WTC11 (cell line): ENCODE measurements at regions not wholly inside any gene's neighbourhood (a gene's known extent, or its start where the extent isn't known, plus 50 kb on each side); places are given as distances from the start of the nearest gene placed in this dataset.

Experiments
- ATAC-seq: fragments of 200-7000 bp; cut with Tn5 transposase; 2 replicates; pipeline ENCODE4 v1.10.0; 2021; ENCODE audit warnings: mild to moderate bottlenecking, moderate library complexity
- CTCF ChIA-PET: fragments of 300-600 bp; sonication (Branson Sonifier 250); formaldehyde crosslinking; loops from one replicate; lab custom pipeline; 2021; ENCODE audit warnings: antibody characterized with exemption; lab: Charles Lee
- POLR2A ChIA-PET: fragments of 350-600 bp; sonication (Branson Sonifier 250); formaldehyde crosslinking; loops from one replicate; lab custom pipeline; 2021; ENCODE audit warnings: antibody characterized with exemption; lab: Charles Lee
- DNase-seq: peaks from one replicate; pipeline ENCODE4 v3.0.0; 2021; ENCODE audit warnings: low spot score
- H3K27ac Mint-ChIP-seq: 2 replicates; pipeline ENCODE4 v1.8.0; 2021; ENCODE audit warnings: mixed read lengths
- H3K27me3 Mint-ChIP-seq: 2 replicates; pipeline ENCODE4 v1.8.0; 2021; ENCODE audit warnings: low read depth, mild to moderate bottlenecking, moderate library complexity, mixed read lengths
- H3K36me3 Mint-ChIP-seq: 2 replicates; pipeline ENCODE4 v1.8.0; 2021; ENCODE audit warnings: mixed read lengths
- H3K4me1 Mint-ChIP-seq: 2 replicates; pipeline ENCODE4 v1.8.0; 2022; ENCODE audit warnings: mixed read lengths
- H3K4me3 Mint-ChIP-seq: 2 replicates; pipeline ENCODE4 v1.8.0; 2021; ENCODE audit warnings: mild to moderate bottlenecking, moderate library complexity, mixed read lengths
- H3K9me3 Mint-ChIP-seq: 2 replicates; pipeline ENCODE4 v1.8.0; 2021; ENCODE audit warnings: mixed read lengths
- CBFB ChIP-seq: sonication (generic); formaldehyde crosslinking; IDR thresholded peaks from 2 replicates; pipeline ENCODE4 v1.8.1; 2022; ENCODE audit warnings: mild to moderate bottlenecking, low read depth, missing genetic modification reagents
- CREB1 ChIP-seq: sonication (generic); formaldehyde crosslinking; IDR thresholded peaks from 2 replicates; pipeline ENCODE4 v1.8.0; 2023; ENCODE audit warnings: mild to moderate bottlenecking, missing genetic modification reagents
- KAT7 ChIP-seq: sonication (generic); formaldehyde crosslinking; IDR thresholded peaks from 2 replicates; pipeline ENCODE4 v1.8.1; 2023; ENCODE audit warnings: missing genetic modification reagents, mild to moderate bottlenecking, borderline replicate concordance
- MXD4 ChIP-seq: fragments of 250-450 bp; sonication (Bioruptor Pico); IDR thresholded peaks from 2 replicates; pipeline ENCODE4 v1.8.0; 2021; ENCODE audit warnings: mild to moderate bottlenecking, moderate library complexity, borderline replicate concordance
- MYBL2 ChIP-seq: sonication (generic); formaldehyde crosslinking; IDR thresholded peaks from 2 replicates; pipeline ENCODE4 v1.8.1; 2023; ENCODE audit warnings: mild to moderate bottlenecking, moderate library complexity, missing genetic modification reagents
- NFE2L1 ChIP-seq: sonication (generic); formaldehyde crosslinking; IDR thresholded peaks from 2 replicates; pipeline ENCODE4 v1.8.1; 2023; ENCODE audit warnings: missing genetic modification reagents
- NR3C1 ChIP-seq: sonication (generic); formaldehyde crosslinking; conservative IDR thresholded peaks from 2 replicates; pipeline ENCODE4 v1.8.1; 2023; ENCODE audit warnings: low read depth, mild to moderate bottlenecking, missing genetic modification reagents
- OVOL2 ChIP-seq: fragments of 250-450 bp; sonication (Bioruptor Pico); IDR thresholded peaks from 2 replicates; pipeline ENCODE4 v1.9.0; 2021; ENCODE audit warnings: mild to moderate bottlenecking, borderline replicate concordance
- SMAD3 ChIP-seq: sonication (generic); formaldehyde crosslinking; IDR thresholded peaks from 2 replicates; pipeline ENCODE4 v1.8.0; 2022; ENCODE audit warnings: missing genetic modification reagents, mild to moderate bottlenecking, borderline replicate concordance
- SMAD4 ChIP-seq: sonication (generic); formaldehyde crosslinking; IDR thresholded peaks from 2 replicates; pipeline ENCODE4 v1.8.0; 2022; ENCODE audit warnings: mild to moderate bottlenecking, missing genetic modification reagents
- TEAD1 ChIP-seq: sonication (generic); formaldehyde crosslinking; IDR thresholded peaks from 2 replicates; pipeline ENCODE4 v1.8.0; 2022; ENCODE audit warnings: mild to moderate bottlenecking, missing genetic modification reagents
- ZNF232 ChIP-seq: sonication (generic); formaldehyde crosslinking; IDR thresholded peaks from 2 replicates; pipeline ENCODE4 v1.8.0; 2022; ENCODE audit warnings: mild to moderate bottlenecking, missing genetic modification reagents
- ZNF263 ChIP-seq: sonication (generic); formaldehyde crosslinking; IDR thresholded peaks from 2 replicates; pipeline ENCODE4 v1.8.1; 2022; ENCODE audit warnings: low read depth, mild to moderate bottlenecking, moderate library complexity, missing genetic modification reagents
- ZNF317 ChIP-seq: sonication (generic); formaldehyde crosslinking; IDR thresholded peaks from 2 replicates; pipeline ENCODE4 v1.8.1; 2023; ENCODE audit warnings: low read depth, mild to moderate bottlenecking, moderate library complexity, missing genetic modification reagents, borderline replicate concordance
- ZNF396 ChIP-seq: fragments of 250-450 bp; sonication (Bioruptor Pico); IDR thresholded peaks from 2 replicates; pipeline ENCODE4 v1.8.0; 2021; ENCODE audit warnings: mild to moderate bottlenecking, moderate library complexity, borderline replicate concordance
- ZNF671 ChIP-seq: fragments of 250-450 bp; sonication (Bioruptor Pico); IDR thresholded peaks from 2 replicates; pipeline ENCODE4 v1.8.0; 2021; ENCODE audit warnings: mild to moderate bottlenecking
- TF ChIP-seq, protein P1 (sequence below): sonication (generic); formaldehyde crosslinking; IDR thresholded peaks from 2 replicates; pipeline ENCODE4 v1.8.1; 2023; ENCODE audit warnings: mild to moderate bottlenecking, moderate library complexity, missing genetic modification reagents
- TF ChIP-seq, protein P2 (sequence below): sonication (generic); formaldehyde crosslinking; IDR thresholded peaks from 2 replicates; pipeline ENCODE4 v1.8.0; 2022; ENCODE audit warnings: mild to moderate bottlenecking, missing genetic modification reagents
- TF ChIP-seq, protein P3 (sequence below): sonication (generic); formaldehyde crosslinking; IDR thresholded peaks from 2 replicates; pipeline ENCODE4 v1.8.1; 2022; ENCODE audit warnings: missing genetic modification reagents, borderline replicate concordance
- TF ChIP-seq, protein P4 (sequence below): fragments of 250-450 bp; sonication (Bioruptor Pico); IDR thresholded peaks from 2 replicates; pipeline ENCODE4 v1.9.0; 2021; ENCODE audit warnings: mild to moderate bottlenecking
- TF ChIP-seq, protein P5 (sequence below): fragments of 250-450 bp; sonication (Bioruptor Pico); IDR thresholded peaks from 2 replicates; pipeline ENCODE4 v1.9.0; 2021; ENCODE audit warnings: moderate library complexity, mild to moderate bottlenecking, inconsistent platforms, borderline replicate concordance
- TF ChIP-seq, protein P6 (sequence below): sonication (generic); formaldehyde crosslinking; IDR thresholded peaks from 2 replicates; pipeline ENCODE4 v1.8.1; 2023; ENCODE audit warnings: mild to moderate bottlenecking, missing genetic modification reagents, borderline replicate concordance
- TF ChIP-seq, protein P7 (sequence below): sonication (generic); formaldehyde crosslinking; IDR thresholded peaks from 2 replicates; pipeline ENCODE4 v1.8.1; 2023; ENCODE audit warnings: mild to moderate bottlenecking, missing genetic modification reagents
- TF ChIP-seq, protein P8 (sequence below): fragments of 250-450 bp; sonication (Bioruptor Pico); IDR thresholded peaks from 2 replicates; pipeline ENCODE4 v1.8.0; 2021; ENCODE audit warnings: mild to moderate bottlenecking

DNA sequence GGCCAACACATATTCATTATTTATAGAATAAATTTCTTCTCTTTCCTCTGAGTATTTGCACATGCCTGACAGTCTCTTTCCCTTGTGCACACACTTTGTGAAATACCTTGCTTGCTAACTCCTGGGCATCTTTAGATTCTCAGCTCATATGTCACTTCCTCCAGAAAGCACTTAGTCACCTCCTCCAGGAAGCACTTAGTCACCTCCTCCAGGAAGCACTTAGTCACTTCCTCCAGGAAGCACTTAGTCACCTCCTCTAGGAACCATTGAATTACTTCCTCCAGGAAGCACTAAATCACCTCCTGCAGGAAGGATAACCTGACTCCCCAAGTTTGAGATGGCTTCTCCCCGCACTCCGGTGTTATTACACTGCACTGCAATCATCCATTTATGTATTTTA, 462.5 kb upstream of the EEF2KMT start (continued):
- TF ChIP-seq NR3C1 (CRISPR knock-in tag) (no peak), SMAD3 (no peak), ZNF671 (no peak), CBFB (CRISPR knock-in tag) (no peak), ZNF263 (CRISPR knock-in tag) (no peak)
- TF ChIP-seq, protein P1, sequence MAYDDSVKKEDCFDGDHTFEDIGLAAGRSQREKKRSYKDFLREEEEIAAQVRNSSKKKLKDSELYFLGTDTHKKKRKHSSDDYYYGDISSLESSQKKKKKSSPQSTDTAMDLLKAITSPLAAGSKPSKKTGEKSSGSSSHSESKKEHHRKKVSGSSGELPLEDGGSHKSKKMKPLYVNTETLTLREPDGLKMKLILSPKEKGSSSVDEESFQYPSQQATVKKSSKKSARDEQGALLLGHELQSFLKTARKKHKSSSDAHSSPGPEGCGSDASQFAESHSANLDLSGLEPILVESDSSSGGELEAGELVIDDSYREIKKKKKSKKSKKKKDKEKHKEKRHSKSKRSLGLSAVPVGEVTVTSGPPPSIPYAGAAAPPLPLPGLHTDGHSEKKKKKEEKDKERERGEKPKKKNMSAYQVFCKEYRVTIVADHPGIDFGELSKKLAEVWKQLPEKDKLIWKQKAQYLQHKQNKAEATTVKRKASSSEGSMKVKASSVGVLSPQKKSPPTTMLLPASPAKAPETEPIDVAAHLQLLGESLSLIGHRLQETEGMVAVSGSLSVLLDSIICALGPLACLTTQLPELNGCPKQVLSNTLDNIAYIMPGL (CRISPR knock-in tag): no peak

DNA sequence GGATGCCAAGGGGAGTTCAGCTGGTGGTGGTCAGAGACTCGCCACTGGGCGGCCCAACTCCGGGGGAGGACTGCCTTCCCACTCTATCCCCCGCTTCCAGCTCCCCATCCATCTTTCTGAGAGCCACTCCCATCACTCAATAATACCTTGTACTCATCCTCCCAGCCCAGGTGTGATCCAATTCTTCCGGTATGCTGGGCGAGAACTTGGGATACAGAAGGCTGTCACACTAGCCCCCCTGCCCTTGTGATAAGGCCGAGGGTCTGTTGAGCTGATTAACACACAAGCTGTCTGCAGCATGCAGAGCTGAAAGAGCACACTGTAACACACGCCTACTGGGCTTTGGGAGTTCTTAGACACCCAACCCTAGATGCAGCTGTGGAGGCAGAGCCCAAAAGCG, 460.4 kb upstream of the EEF2KMT start:
- Mint-ChIP-seq H3K27ac (no peak overlapping the region), H3K4me1 (no peaks in the 10 kb centered on the region), H3K9me3 (peaks cover 76% of the 10 kb centered on the region), H3K36me3 (peaks cover 49% of the 10 kb centered on the region), H3K4me3 (no peak overlapping the region), H3K27me3 (peaks cover 7% of the 10 kb centered on the region)
- POLR2A ChIA-PET: no interaction called here
- TF ChIP-seq ZNF232 (CRISPR knock-in tag) (no peak), SMAD4 (CRISPR knock-in tag) (no peak), OVOL2 (CRISPR knock-in tag) (no peak), TEAD1 (CRISPR knock-in tag) (no peak), NFE2L1 (no peak), MXD4 (CRISPR knock-in tag) (no peak), ZNF317 (CRISPR knock-in tag) (no peak), MYBL2 (CRISPR knock-in tag) (no peak), ZNF263 (CRISPR knock-in tag) (no peak), CREB1 (no peak), KAT7 (no peak), ZNF396 (CRISPR knock-in tag) (no peak)
- TF ChIP-seq, protein P2, sequence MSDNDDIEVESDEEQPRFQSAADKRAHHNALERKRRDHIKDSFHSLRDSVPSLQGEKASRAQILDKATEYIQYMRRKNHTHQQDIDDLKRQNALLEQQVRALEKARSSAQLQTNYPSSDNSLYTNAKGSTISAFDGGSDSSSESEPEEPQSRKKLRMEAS (CRISPR knock-in tag): no peak
- TF ChIP-seq, protein P3, sequence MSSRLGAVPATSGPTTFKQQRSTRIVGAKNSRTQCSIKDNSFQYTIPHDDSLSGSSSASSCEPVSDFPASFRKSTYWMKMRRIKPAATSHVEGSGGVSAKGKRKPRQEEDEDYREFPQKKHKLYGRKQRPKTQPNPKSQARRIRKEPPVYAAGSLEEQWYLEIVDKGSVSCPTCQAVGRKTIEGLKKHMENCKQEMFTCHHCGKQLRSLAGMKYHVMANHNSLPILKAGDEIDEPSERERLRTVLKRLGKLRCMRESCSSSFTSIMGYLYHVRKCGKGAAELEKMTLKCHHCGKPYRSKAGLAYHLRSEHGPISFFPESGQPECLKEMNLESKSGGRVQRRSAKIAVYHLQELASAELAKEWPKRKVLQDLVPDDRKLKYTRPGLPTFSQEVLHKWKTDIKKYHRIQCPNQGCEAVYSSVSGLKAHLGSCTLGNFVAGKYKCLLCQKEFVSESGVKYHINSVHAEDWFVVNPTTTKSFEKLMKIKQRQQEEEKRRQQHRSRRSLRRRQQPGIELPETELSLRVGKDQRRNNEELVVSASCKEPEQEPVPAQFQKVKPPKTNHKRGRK: no peak
- TF ChIP-seq, protein P4, sequence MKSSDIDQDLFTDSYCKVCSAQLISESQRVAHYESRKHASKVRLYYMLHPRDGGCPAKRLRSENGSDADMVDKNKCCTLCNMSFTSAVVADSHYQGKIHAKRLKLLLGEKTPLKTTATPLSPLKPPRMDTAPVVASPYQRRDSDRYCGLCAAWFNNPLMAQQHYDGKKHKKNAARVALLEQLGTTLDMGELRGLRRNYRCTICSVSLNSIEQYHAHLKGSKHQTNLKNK: no peak
- TF ChIP-seq, protein P5, sequence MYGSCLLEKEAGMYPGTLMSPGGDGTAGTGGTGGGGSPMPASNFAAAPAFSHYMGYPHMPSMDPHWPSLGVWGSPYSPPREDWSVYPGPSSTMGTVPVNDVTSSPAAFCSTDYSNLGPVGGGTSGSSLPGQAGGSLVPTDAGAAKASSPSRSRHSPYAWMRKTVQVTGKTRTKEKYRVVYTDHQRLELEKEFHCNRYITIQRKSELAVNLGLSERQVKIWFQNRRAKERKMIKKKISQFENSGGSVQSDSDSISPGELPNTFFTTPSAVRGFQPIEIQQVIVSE (CRISPR knock-in tag): no peak
- TF ChIP-seq, protein P6, sequence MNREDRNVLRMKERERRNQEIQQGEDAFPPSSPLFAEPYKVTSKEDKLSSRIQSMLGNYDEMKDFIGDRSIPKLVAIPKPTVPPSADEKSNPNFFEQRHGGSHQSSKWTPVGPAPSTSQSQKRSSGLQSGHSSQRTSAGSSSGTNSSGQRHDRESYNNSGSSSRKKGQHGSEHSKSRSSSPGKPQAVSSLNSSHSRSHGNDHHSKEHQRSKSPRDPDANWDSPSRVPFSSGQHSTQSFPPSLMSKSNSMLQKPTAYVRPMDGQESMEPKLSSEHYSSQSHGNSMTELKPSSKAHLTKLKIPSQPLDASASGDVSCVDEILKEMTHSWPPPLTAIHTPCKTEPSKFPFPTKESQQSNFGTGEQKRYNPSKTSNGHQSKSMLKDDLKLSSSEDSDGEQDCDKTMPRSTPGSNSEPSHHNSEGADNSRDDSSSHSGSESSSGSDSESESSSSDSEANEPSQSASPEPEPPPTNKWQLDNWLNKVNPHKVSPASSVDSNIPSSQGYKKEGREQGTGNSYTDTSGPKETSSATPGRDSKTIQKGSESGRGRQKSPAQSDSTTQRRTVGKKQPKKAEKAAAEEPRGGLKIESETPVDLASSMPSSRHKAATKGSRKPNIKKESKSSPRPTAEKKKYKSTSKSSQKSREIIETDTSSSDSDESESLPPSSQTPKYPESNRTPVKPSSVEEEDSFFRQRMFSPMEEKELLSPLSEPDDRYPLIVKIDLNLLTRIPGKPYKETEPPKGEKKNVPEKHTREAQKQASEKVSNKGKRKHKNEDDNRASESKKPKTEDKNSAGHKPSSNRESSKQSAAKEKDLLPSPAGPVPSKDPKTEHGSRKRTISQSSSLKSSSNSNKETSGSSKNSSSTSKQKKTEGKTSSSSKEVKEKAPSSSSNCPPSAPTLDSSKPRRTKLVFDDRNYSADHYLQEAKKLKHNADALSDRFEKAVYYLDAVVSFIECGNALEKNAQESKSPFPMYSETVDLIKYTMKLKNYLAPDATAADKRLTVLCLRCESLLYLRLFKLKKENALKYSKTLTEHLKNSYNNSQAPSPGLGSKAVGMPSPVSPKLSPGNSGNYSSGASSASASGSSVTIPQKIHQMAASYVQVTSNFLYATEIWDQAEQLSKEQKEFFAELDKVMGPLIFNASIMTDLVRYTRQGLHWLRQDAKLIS (CRISPR knock-in tag): no peak
- TF ChIP-seq, protein P7, sequence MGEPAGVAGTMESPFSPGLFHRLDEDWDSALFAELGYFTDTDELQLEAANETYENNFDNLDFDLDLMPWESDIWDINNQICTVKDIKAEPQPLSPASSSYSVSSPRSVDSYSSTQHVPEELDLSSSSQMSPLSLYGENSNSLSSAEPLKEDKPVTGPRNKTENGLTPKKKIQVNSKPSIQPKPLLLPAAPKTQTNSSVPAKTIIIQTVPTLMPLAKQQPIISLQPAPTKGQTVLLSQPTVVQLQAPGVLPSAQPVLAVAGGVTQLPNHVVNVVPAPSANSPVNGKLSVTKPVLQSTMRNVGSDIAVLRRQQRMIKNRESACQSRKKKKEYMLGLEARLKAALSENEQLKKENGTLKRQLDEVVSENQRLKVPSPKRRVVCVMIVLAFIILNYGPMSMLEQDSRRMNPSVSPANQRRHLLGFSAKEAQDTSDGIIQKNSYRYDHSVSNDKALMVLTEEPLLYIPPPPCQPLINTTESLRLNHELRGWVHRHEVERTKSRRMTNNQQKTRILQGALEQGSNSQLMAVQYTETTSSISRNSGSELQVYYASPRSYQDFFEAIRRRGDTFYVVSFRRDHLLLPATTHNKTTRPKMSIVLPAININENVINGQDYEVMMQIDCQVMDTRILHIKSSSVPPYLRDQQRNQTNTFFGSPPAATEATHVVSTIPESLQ (CRISPR knock-in tag): no peak
- TF ChIP-seq, protein P8, sequence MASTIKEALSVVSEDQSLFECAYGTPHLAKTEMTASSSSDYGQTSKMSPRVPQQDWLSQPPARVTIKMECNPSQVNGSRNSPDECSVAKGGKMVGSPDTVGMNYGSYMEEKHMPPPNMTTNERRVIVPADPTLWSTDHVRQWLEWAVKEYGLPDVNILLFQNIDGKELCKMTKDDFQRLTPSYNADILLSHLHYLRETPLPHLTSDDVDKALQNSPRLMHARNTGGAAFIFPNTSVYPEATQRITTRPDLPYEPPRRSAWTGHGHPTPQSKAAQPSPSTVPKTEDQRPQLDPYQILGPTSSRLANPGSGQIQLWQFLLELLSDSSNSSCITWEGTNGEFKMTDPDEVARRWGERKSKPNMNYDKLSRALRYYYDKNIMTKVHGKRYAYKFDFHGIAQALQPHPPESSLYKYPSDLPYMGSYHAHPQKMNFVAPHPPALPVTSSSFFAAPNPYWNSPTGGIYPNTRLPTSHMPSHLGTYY (CRISPR knock-in tag): no peak
- CTCF ChIA-PET: no interaction called here
- ATAC-seq (no peak), DNase-seq (no peak)
